GM19035 (cell line): ENCODE measurements at regions not wholly inside any gene's neighbourhood (a gene's known extent, or its start where the extent isn't known, plus 50 kb on each side); places are given as distances from the start of the nearest gene placed in this dataset.
"Not testable (repeated sequence)": the region's sequence is repeated elsewhere in the genome, so short reads cannot be mapped to it uniquely, and the experiment has no call there.

Experiments
- ATAC-seq: cut with Tn5 transposase; IDR thresholded peaks from one replicate; pipeline ENCODE4 v1.9.1; 2021; ENCODE audit not compliant: unreplicated experiment

DNA sequence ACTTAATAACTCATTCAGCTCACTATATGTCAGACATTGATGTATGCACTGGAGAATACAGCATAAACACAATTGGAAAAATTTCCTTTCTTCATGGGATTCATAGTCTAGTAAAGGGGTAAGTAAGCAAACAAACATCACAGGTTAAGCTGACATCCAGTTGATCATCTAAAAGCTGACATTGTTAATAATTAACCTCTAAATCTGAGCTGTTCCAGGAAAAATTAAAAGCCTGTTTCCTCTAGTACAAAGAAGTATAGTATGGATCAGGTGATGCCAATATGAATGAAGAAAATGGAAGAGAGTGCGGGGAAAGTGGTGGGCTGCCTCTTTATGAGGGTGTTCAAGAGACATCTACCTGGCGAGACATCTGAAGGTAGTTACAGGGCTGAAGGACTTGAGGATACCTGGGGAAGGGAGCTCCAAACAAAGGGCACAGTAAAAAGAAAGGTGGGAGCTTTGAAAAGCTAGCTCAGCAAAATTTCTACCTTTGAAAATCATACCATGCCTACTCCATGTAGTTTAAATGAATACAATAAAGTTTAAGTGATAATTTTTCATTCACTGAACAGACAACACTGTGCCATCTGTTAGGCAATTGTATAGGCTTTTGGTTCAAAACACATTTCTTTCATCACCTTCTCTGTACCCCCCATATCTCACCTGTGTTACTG, 619.3 kb downstream of the TRIB2 start:
- no peak for ATAC-seq

DNA sequence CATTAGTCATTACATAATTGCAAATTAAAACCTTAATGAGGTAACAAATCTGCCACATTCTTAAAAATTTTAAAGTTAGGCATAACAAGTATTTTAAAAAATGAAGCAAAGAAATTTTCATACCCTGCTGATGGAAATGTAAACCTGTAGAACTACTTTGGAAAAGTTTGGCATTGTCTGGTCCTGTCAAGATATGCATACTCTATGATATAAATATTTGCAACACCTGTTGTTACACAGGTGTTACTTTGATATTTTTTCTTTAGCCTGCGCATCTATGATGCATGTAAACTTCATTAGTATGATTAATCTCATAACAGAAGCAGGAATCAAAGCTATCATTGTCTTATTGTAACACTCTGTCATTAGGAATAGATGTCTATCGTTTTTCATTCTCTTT, 634.3 kb downstream of the TRIB2 start:
- ATAC-seq, result no peak

DNA sequence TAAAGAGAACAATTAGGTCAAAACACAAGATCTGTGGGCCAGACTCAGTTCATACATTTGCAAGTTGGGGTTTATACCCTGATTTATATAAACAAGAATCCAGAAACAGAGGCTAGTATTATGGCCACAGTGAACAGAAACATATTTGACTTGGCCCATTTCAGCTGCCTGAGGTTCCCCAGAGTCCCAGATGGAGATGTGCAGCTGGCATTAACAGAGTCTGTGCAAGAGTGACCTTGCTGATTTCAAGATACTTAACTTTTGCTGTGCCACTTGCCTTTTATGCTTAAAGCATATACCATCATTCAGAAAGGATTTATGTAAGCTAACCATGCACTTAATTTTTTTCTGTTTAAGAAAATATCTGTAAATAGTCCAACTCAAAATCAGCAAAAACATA, 636.3 kb downstream of the TRIB2 start:
- no peak for ATAC-seq

DNA sequence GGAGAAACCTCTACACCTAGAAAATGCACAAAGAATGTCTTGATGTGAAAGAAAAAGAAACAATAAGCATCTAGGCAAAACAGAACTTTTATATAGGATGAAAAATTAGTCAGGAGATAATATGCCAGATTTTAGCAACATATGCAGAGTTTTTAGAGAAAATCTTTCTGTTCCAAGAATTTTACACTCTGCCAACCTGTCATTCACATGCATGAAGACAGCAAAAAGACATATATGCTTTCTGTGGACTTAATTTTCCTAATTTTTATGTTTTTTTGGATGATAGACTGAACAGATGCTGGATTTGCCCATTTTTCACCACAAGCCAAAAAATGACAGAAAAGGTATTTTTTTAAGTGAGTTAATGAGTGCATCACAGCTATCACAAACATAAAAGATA, 637.3 kb downstream of the TRIB2 start:
- ATAC-seq, result no peak

DNA sequence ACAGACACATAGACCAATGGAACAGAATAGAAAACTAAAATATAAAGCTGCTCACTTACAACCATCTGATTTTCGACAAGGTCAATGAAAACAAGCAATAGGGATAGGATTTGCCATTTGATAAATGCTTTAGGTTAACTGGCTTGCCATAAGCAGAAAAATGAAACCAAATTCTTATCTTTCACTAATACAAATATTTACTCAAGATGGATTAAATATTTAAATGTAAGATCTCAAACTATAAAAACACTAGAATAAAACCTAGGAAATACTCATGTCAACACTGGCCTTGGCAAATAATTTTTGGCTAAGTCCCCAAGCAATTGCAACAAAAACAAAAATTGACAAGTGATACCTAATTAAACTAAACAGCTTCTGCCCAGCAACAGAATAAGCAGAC, 665.2 kb downstream of the TRIB2 start:
- not testable (repeated sequence) for ATAC-seq

DNA sequence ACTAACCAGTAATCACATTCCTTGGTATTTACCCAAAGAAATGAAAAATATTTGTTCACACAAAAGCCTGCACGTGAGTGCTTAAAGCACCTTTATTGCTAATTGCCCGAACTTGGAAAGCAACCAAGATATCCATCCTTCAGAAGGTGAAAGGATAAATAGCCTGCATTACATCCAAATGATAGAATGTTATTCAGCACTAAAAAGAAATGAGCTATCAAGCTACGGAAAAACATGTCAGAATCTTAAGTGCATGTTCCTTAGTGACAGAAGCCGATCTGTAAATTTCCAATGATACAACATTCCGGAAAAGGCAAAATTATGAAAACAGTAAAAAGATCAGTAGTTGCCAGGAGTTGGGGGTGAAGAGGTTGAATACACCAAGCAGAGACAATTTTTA, 672.4 kb downstream of the TRIB2 start:
- not testable (repeated sequence) for ATAC-seq

DNA sequence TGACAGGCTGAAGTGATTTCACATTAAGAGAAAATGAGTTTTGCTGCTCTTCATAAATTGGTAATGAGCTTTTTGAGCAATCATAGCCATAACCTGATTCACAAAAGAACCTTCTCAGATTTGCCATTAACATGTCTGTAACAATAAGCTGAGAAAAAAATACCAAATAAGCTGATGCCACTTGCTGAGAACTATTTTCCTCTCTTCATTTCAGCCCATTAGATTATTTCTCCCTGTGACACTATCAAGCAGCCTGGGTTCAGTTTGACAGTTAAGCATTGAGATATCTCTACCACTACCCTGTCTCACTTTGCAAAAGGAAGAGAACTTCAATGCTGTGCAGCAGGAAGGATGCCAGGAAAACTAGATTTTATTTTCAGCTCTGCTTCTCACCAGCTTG, 673.9 kb downstream of the TRIB2 start:
- ATAC-seq, result no peak

DNA sequence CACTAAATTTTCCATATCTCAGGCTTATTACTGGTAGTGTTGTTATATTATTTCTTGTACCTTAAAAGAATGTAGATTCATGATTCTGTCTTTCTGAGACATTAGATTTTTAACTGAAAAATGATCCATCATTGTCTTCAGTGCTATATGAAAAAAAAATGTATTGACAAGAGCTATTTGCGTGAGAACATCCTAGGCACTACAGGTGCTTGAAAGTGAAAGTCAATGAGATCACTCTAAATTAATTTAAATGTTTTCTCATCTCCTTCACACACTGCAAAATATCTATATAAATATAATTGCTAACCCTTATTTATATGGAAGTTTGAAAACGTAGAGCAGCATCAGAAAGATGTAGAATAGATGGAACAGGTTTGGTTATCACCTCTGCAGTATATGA, 684.6 kb downstream of the TRIB2 start:
- ATAC-seq, result no peak

DNA sequence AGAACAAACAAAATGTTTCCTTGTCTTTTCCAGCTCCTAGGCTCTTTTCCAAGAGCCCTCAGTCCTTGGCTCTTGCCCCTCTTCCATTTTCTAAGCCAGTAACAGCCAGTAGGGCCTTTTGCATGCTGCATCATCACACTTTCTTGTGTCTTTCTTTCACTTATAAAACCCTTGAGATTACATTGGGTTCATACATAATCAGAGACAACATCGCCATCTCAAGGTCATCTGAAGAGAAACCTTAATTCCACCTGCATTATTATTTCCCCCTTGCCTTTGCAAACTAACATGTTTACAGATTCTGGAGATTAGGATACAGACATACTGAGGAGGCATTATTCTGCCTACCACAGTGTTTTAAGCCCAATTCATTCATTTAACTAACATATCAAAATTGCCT, 697.3 kb downstream of the TRIB2 start:
- no peak for ATAC-seq

DNA sequence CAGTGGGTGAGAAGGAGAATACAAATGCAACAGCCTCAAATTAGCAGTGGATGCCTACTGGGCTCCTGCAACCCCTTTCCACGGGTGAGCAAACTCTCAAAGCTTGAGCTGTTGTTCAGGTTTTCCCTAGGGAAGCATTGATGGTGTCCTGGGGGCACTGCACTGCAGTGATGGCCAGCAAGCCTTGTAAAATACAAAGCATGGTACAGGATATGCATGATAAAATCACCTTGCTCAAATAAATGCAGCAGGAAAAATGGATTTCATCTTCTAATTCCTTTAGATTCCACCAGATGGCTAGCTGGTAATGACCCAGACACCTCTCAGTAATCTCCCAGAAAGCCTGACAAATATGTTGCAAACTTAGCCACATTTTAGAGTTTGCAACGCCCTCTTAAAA, 698.2 kb downstream of the TRIB2 start:
- ATAC-seq, result no peak

DNA sequence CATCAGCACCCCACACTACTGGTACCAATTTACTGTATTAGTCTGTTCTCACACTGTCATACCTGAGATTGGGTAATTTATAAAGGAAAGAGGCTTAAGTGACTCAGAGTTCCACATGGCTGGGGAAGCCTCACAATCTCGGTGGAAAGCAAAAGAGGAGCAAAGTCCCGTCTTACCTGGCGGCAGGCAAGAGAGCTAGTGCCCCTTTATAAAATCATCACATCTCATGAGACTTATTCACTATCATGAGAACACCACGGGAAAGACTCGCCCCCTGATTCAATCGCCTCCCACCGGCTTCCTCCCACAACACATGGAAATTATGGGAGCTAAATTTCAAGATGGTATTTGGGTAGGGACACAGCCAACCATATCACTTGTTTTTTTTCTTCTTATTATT, 717.2 kb downstream of the TRIB2 start:
- ATAC-seq, result no peak

DNA sequence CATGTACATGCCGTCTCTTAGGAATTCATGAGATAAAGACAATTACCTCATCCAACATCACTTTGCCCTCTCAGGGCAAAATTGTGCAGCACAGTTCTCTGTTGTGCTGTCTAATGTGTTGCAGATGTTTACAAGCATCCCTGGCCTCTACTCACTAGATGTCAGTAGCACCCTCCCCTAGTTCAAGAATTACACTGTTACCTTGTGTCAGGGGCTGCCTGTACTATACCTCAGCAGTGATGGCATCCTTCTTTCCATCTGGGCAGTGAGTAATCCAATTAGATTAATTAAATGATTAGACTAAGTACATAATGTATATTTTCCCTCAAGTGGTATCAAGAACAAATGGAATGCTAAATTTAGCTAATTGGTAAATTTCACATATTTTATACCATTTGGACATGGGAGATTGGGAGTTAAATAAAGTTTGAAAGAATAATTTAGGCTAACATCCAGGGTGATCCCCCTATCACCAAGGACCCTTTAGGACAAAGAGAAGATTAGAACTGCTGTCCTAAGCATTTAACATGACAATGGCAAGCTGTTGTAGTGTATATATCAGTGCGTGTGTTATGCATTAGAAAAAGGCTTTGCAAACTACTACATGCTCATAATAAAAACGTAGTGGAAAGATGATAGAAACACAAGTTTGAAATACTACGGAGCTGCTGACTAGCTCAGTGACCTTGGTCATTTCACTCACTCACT, 727.0 kb downstream of the TRIB2 start:
- ATAC-seq, result not testable (repeated sequence)

DNA sequence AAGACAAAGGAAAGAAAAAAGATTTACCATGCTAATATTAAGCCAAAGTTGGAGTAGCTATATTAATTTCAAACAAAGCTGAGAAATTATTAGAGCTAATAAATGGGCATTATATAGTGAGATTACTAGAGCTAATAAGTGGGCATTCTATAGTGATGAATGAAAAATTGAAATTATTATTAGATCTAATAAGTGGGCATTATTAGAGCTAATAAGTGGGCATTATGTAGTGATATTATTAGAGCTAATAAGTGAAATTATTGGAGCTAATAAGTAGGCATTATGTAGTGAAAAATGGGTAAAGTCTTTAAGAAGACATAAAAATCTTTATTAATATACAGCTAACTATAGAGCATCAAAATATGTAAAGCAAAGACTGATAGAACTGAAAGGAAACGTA, 745.7 kb downstream of the TRIB2 start:
- no peak for ATAC-seq

DNA sequence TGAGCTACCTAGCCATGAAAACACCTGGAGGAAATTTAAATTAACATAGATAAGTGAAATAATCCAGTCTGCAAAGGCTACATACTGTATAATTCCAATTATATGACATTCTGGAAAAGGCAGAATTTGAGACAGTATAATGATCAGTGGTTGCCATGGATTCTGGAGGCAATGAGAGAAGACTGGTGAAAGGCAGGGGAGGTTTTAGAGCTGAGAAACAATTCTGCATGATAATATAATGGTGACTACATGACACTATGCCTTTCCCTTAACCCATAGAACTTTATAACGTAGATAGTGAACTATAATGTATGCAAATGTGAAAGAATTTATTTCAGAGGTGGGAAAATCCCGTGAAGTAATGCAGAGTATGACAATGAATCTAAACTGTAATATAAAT, 749.3 kb downstream of the TRIB2 start:
- ATAC-seq, result no peak

DNA sequence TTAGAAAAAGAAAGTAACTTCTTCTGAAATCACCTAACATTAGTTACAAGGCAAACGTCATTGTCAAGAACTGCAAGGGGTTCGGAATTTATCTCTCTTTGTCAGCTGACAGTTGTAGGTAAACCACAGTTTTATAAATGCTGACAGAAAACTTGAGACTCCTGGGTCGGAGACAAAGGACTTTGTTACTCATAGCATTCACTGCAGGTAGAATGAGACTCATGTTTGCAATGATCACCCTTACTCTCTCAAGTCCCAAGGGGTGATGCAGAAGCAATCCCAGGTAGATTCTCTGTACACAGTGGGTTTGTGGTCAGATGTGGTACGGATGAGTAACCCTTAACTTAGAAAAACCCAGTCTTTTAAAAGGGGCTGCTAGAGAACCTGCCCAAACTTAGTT, 757.8 kb downstream of the TRIB2 start:
- no peak for ATAC-seq

DNA sequence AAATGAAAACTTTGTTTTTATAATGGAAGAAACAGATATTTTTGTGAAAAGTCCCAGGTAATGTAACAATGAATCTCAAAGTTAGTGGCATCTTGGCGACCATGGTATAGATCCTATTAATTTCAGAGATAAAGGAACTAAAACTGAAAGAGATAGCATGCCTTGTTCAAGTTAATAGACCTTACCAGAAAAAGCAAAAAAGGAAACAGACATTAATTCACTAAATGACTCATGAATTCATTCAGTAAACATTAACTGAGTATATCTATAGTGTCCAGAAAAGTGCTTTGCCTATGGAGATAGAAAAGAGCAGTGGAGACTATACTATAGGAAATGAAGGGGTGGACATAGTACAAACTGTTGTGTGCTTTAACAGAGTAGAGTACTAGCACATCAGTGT, 763.3 kb downstream of the TRIB2 start:
- peak; percentile 78 for ATAC-seq

DNA sequence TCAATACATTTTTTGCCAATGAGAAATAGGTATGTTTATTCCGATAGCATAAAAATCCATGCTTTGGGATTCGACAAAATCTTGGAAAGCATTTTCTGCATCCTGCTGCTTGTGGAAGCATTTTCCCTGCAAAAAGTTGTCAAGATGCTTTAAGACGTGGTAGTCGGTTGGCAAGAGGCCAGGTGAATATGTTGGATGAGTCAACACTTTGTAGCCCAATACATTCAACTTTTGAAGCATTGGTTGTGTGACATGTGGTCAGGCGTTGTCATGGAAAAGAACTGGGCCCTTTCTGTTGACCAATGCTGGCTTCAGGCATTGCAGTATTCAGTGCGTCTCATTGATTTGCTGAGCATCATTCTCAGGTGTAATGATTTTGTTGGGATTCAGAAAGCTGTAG, 764.5 kb downstream of the TRIB2 start:
- ATAC-seq, result no peak

DNA sequence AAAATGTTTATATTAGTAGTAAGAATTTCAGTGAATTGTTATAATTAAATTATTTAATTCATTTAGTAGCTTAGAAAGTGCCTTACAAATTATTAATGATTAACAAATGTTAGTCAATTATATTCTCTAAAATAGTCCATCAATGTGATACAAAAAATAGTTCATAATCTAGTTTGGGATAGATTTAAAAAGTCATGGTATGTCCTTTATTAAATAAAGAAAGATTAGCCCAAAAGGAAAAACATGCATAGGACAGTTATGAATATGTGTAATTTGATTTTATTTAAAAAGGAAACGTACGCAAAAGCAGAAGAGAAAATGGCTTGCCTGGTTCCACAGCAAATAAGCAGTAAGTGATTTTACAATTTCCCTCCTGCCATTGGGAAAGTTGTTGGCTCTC, 768.5 kb downstream of the TRIB2 start:
- ATAC-seq, result no peak

DNA sequence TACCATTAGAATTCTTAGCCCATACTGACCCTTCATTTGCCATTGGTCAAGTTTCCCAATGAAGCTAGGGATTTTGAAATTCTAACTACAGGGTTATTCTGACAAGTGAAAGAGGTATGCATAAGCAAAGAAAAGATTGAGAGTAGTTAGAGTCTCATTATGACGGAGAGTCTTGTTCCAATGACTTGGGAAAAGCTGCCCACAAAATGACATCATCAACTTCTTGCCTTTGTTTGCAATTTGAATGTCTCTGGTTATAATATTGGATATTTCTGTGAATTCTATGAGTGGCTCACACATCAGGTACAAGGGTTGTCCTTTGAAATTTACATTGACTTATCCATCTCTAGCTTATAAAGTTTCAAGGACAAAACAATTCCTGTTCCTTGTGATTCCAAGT, 772.2 kb downstream of the TRIB2 start:
- no peak for ATAC-seq

DNA sequence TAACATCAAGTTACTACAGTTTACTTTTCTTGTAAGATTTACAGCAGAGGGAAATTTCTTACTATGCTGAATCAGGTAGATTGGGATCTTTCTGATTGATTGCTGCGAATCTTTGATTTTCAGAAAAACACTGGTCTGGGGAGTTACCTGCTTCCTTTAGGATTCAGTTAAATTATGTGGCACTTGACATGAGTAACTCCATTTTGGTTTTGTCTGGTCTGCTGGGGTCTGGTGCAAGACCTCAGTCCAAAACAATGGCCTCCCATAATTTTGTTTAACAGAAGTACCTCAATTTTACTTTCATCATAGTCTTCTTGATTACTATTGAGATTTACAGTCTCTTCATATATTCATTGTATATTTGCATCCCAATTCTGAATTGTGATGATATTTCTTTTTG, 775.5 kb downstream of the TRIB2 start:
- no peak for ATAC-seq

DNA sequence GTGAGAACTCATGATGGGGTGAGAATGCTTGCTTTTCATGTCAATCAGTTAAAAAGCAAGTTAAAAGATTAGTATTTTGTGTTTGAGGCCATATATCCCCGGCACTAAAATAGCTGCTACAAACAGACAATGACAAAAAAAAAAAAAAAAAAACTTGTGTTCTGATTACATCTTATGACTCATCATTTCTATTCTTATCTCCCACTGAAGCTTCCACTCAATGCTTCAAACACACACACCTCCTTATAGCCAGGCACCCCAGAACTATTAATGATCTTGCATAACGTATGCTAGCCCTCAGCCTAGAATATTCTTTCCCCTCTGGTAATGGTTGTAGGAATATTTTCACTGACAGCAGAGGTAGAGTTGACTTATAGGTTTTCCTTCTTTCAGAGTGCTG, 778.3 kb downstream of the TRIB2 start:
- no peak for ATAC-seq

DNA sequence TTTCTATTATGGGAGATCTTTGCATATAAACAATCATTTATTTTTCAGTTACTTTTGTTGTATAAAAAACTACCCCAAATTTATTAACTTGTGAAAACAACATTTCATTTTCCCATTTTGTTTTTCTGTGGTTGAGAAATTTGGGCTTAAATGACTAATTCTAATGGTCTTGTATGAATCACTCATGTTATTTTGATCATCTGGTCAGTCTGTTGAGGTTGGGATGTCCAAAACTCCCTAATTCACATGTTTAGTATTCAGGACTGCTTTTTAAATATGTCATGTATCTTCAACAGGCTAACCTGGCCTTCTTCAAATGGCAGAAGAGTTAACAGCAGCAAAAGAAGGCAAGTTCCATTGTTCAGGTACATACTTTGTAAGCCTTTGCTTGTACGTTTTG, 788.1 kb downstream of the TRIB2 start:
- peak; percentile 81 for ATAC-seq

DNA sequence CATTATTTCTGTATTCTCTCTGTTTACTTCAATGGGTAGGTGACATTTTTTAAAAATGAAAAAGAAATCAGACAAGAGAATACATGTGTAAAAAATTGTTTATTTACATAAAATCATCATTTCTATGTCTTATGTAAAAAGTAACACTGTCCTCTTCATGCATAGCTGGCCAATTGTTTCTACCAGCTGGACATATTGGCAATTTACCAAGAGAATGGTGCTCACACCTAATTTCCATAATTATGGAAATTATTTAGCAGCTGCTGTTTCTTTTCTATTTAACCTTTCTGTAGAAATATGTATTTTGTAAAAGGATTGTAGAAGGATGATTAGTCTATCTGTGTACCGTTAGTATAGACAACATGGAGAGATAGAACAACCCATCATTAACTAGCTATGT, 791.9 kb downstream of the TRIB2 start:
- ATAC-seq, result no peak
